Stomach (tissue), 8 donors: ENCODE measurements at regions not wholly inside any gene's neighbourhood (a gene's known extent, or its start where the extent isn't known, plus 50 kb on each side); places are given as distances from the start of the nearest gene placed in this dataset.

Experiments used
- DNase-seq, 2 donors: peaks; one replicate each; pipeline versions ENCODE4 v3.0.0 to v3.0.0-alpha.2; 2013 to 2019
- H3K27ac ChIP-seq, 5 donors: fragments of 200-600 bp in 4 of 5; sonication (generic) in 4 of 5; one replicate each; pipeline ENCODE4 v1.5.1; 2013 to 2019; ENCODE audit warnings: mild to moderate bottlenecking in 1 of 5, moderate library complexity in 1 of 5
- H3K27me3 ChIP-seq, 3 donors: fragments of 200-600 bp; sonication (generic); one replicate each; pipeline ENCODE4 v1.5.1; 2017 to 2019; ENCODE audit warnings: mixed run types in 1 of 3
- H3K36me3 ChIP-seq, 4 donors: fragments of 200-600 bp; sonication (generic); 1 replicate in 3 of 4; 2 replicates in 1 of 4; pipeline ENCODE4 v1.5.1; 2016 to 2019
- H3K4me1 ChIP-seq, 4 donors: fragments of 200-600 bp; sonication (generic); one replicate each; pipeline ENCODE4 v1.5.1; 2016 to 2019
- H3K4me3 ChIP-seq, 4 donors: fragments of 200-600 bp; sonication (generic) in 3 of 4; one replicate each; pipeline ENCODE4 v1.5.1; 2016 to 2019; ENCODE audit warnings: mild to moderate bottlenecking in 1 of 4
- H3K9me3 ChIP-seq, 4 donors: fragments of 200-600 bp; sonication (generic); one replicate each; pipeline ENCODE4 v1.5.1; 2016 to 2019
- CTCF ChIP-seq, 7 experiments: fragments of 450-650 bp in 4 of 7; fragments of 200-600 bp in 3 of 7; sonication (generic) in 3 of 7; IDR thresholded peaks; one replicate each; pipeline ENCODE4 v1.5.1; 2016 to 2019; ENCODE audit warnings: antibody characterized with exemption in 7 of 7, control low read depth in 2 of 7, mild to moderate bottlenecking in 1 of 7
- EP300 ChIP-seq: sonication (generic); formaldehyde crosslinking; IDR thresholded peaks from one replicate; pipeline ENCODE4 v1.6.1; 2017; ENCODE audit warnings: antibody characterized with exemption
- POLR2A ChIP-seq, 4 donors: fragments of 450-650 bp; IDR thresholded peaks; one replicate each; pipeline ENCODE4 v1.6.1; 2016; ENCODE audit warnings: antibody characterized with exemption in 4 of 4, control low read depth in 2 of 4, mild to moderate bottlenecking in 1 of 4, moderate library complexity in 1 of 4
- POLR2AphosphoS5 ChIP-seq, 3 donors: sonication (generic); formaldehyde crosslinking; IDR thresholded peaks; one replicate each; pipeline ENCODE4 v1.6.1; 2016; ENCODE audit warnings: antibody characterized with exemption in 3 of 3
- WGBS, 5 donors: extraction: QIAGEN DNeasy Blood & Tissue Kit in 3 of 5; methylation state at CpG; one replicate each; pipeline versions ENCODE4 v1.1.5 to v1.1.7; 2013 to 2018; 5-methylcytosine and 5-hydroxymethylcytosine counted together
- intact Hi-C: fragments of 100-400 bp; cut with DNase I; formaldehyde crosslinking; loops from one replicate; pipeline ENCODE4 v1.15.1; 2023; ENCODE audit warnings: low total_unique reads
- donor health status: healthy with polysubstance abuse.
- donor health status: Bipolar disorder and iron deficiency.
- donor health status: healthy.

GRCh38 chr6:40287296-40287850, 299.8 kb downstream of the LRFN2 start:
- 60 to 70% (median 65%) methylated on average over 5 of the region's 5 CpGs for WGBS, 5 donors
- H3K4me1 ChIP-seq = no peaks in the 10 kb centered on the region
- no peak overlapping the region for H3K27ac ChIP-seq
- no peaks in the 10 kb centered on the region for H3K9me3 ChIP-seq
- DNase-seq = no peak
- peaks cover 0 to 56% (median 0%) of the 10 kb centered on the region in 3 donors for H3K27me3 ChIP-seq
- H3K36me3 ChIP-seq = no peaks in the 10 kb centered on the region
- TF ChIP-seq POLR2AphosphoS5 (IDR thresholded peaks at IDR 0.05) (no peak), CTCF (IDR thresholded peaks at IDR 0.05) (no peak), POLR2A (IDR thresholded peaks at IDR 0.05) (no peak), EP300 (no peak)
- H3K4me3 ChIP-seq = no peak overlapping the region
- intact Hi-C loops = no loop called here

GRCh38 chr6:40286721-40287120, 300.4 kb downstream of the LRFN2 start:
- H3K4me3 ChIP-seq = no peak overlapping the region
- H3K4me1 ChIP-seq = no peaks in the 10 kb centered on the region
- no peak for TF ChIP-seq POLR2AphosphoS5 (IDR thresholded peaks at IDR 0.05)
- no peak for TF ChIP-seq CTCF (IDR thresholded peaks at IDR 0.05)
- TF ChIP-seq POLR2A (IDR thresholded peaks at IDR 0.05) = no peak
- no peak for TF ChIP-seq EP300
- intact Hi-C loops = no loop called here
- peaks cover 0 to 51% (median 0%) of the 10 kb centered on the region in 3 donors for H3K27me3 ChIP-seq
- no peaks in the 10 kb centered on the region for H3K9me3 ChIP-seq
- no peak overlapping the region for H3K27ac ChIP-seq
- 45 to 61% (median 47%) methylated on average over 3 of the region's 3 CpGs for WGBS, 5 donors
- DNase-seq = no peak
- no peaks in the 10 kb centered on the region for H3K36me3 ChIP-seq

- TF ChIP-seq CTCF (IDR thresholded peaks at IDR 0.05) = no peak
- no peak for TF ChIP-seq EP300
- no peak for TF ChIP-seq POLR2A (IDR thresholded peaks at IDR 0.05)
- TF ChIP-seq POLR2AphosphoS5 (IDR thresholded peaks at IDR 0.05) = no peak
- no peak for DNase-seq
- Histone ChIP-seq H3K27me3 (peaks cover 0 to 45% (median 0%) of the 10 kb centered on the region in 3 donors), H3K4me3 (no peak overlapping the region), H3K4me1 (no peaks in the 10 kb centered on the region), H3K27ac (no peak overlapping the region), H3K9me3 (no peaks in the 10 kb centered on the region), H3K36me3 (no peaks in the 10 kb centered on the region)
- intact Hi-C loops = no loop called here
- WGBS, 5 donors = 12 to 21% (median 17%) methylated on average over 10 of the region's 10 CpGs
These were observed 301.2 kb downstream of the LRFN2 start for GRCh38 chr6:40285996-40286395.

GRCh38 chr6:40285535-40285934, 301.6 kb downstream of the LRFN2 start:
- H3K9me3 ChIP-seq = no peaks in the 10 kb centered on the region
- DNase-seq = no peak
- intact Hi-C loops = no loop called here
- TF ChIP-seq POLR2A (IDR thresholded peaks at IDR 0.05) = no peak
- TF ChIP-seq CTCF (IDR thresholded peaks at IDR 0.05) = no peak
- TF ChIP-seq POLR2AphosphoS5 (IDR thresholded peaks at IDR 0.05) = no peak
- TF ChIP-seq EP300 = no peak
- H3K27me3 ChIP-seq = peaks cover 0 to 41% (median 0%) of the 10 kb centered on the region in 3 donors
- no peaks in the 10 kb centered on the region for H3K4me1 ChIP-seq
- no peak overlapping the region for H3K27ac ChIP-seq
- H3K4me3 ChIP-seq = no peak overlapping the region
- WGBS, 5 donors = 55 to 68% (median 63%) methylated on average over 3 of the region's 3 CpGs
- no peaks in the 10 kb centered on the region for H3K36me3 ChIP-seq
